Activated B cell treated with CpG ODN at 0.5 μM for 24 hours (primary cell): ENCODE measurements at regions not wholly inside any gene's neighbourhood (a gene's known extent, or its start where the extent isn't known, plus 50 kb on each side); places are given as distances from the start of the nearest gene placed in this dataset.

Experiments used
- ATAC-seq: fragments of 200-7000 bp; cut with Tn5 transposase; one replicate; pipeline ENCODE4 v1.10.0; 2021; ENCODE audit warnings: low read depth, mild to moderate bottlenecking, moderate library complexity
- CTCF ChIA-PET: fragments of 350-600 bp; sonication (Branson Sonifier 250); formaldehyde crosslinking; loops from one replicate; lab custom pipeline; 2021; ENCODE audit warnings: antibody characterized with exemption; lab: Charles Lee
- POLR2A ChIA-PET: fragments of 350-600 bp; sonication (Branson Sonifier 250); formaldehyde crosslinking; loops from one replicate; lab custom pipeline; 2021; ENCODE audit warnings: antibody characterized with exemption; lab: Charles Lee
- DNase-seq: peaks from one replicate; pipeline ENCODE4 v3.0.0; 2022
- H3K27ac Mint-ChIP-seq: one replicate; pipeline ENCODE4 v1.8.0; 2020; ENCODE audit warnings: mixed read lengths
- H3K27me3 Mint-ChIP-seq: one replicate; pipeline ENCODE4 v1.8.0; 2021; ENCODE audit warnings: mixed read lengths
- H3K36me3 Mint-ChIP-seq: one replicate; pipeline ENCODE4 v1.8.0; 2021; ENCODE audit warnings: low read depth, mixed read lengths
- H3K4me1 Mint-ChIP-seq: one replicate; pipeline ENCODE4 v1.8.0; 2021; ENCODE audit warnings: mixed read lengths
- H3K4me3 Mint-ChIP-seq: one replicate; pipeline ENCODE4 v1.8.0; 2020; ENCODE audit warnings: mild to moderate bottlenecking, mixed read lengths
- H3K9me3 Mint-ChIP-seq: one replicate; pipeline ENCODE4 v1.8.0; 2020; ENCODE audit warnings: mixed read lengths
- intact Hi-C: fragments of 100-400 bp; cut with micrococcal nuclease; formaldehyde crosslinking; loops from one replicate; pipeline ENCODE4 v1.15.1; 2024
- TF ChIP-seq, protein P1 (sequence below): fragments of 200-600 bp; IDR thresholded peaks from one replicate; pipeline ENCODE4 v1.8.0; 2022; ENCODE audit warnings: antibody characterized with exemption, mild to moderate bottlenecking

DNA sequence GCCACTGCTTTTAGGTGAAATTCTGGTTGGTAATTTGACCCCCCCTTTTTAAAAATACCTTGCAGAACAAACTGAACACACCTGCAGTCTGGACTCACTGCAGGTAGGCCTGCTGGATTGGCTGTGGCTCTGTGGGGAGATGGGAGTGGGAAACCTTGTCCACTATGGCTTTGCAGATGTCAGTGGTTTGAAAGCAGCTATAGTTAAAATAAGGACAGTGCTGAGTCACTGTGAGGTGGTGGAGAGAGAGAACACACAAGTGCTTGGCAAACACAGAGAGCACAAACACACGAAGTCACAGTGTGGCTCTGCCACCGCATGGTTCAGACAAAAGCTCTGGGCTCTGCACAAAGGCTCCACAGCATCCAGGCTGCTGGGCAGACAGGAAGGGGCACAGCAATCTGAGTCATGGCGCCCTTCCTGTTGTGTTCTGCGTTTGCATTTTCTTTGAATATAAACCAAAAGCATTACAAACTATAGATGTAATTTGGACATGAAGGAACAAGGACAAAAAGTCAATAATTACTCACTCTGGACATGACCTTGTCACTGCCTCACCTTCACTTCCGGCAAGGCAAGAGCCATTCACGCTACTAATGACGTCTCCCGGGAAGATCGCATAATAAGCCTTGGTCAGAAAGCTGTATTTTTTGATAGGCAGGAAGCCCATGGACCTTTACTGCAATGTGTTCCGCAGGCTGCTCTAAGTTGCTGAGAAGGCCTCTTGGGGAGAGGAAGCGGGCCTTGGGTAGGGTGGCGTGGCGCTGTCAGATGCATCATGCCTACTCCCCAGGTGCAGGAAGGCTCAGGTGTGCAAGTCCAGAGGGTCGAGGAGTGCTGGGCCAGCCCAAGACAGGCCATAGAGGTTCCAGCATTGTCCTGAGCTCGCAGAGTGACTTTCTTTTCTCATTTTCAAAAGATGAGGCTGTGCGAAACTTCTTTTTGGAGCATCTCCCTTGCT, 60.1 kb upstream of the MED9 start:
- ChIA-PET POLR2A (no interaction called here), CTCF (interaction anchor here (1.1 kb wide), 1 partner anchor 80 kb away, joined by 3 read pairs; no protein-coding TSS in a partner anchor)
- Mint-ChIP-seq H3K36me3 (no peaks in the 10 kb centered on the region), H3K4me1 (peaks cover 10% of the 10 kb centered on the region), H3K9me3 (no peaks in the 10 kb centered on the region), H3K27me3 (peaks cover 12% of the 10 kb centered on the region), H3K4me3 (no peak overlapping the region), H3K27ac (no peak overlapping the region)
- no peak for DNase-seq
- TF ChIP-seq, protein P1, sequence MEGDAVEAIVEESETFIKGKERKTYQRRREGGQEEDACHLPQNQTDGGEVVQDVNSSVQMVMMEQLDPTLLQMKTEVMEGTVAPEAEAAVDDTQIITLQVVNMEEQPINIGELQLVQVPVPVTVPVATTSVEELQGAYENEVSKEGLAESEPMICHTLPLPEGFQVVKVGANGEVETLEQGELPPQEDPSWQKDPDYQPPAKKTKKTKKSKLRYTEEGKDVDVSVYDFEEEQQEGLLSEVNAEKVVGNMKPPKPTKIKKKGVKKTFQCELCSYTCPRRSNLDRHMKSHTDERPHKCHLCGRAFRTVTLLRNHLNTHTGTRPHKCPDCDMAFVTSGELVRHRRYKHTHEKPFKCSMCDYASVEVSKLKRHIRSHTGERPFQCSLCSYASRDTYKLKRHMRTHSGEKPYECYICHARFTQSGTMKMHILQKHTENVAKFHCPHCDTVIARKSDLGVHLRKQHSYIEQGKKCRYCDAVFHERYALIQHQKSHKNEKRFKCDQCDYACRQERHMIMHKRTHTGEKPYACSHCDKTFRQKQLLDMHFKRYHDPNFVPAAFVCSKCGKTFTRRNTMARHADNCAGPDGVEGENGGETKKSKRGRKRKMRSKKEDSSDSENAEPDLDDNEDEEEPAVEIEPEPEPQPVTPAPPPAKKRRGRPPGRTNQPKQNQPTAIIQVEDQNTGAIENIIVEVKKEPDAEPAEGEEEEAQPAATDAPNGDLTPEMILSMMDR, result no peak
- ATAC-seq, result no peak
- intact Hi-C loops, result no loop called here

DNA sequence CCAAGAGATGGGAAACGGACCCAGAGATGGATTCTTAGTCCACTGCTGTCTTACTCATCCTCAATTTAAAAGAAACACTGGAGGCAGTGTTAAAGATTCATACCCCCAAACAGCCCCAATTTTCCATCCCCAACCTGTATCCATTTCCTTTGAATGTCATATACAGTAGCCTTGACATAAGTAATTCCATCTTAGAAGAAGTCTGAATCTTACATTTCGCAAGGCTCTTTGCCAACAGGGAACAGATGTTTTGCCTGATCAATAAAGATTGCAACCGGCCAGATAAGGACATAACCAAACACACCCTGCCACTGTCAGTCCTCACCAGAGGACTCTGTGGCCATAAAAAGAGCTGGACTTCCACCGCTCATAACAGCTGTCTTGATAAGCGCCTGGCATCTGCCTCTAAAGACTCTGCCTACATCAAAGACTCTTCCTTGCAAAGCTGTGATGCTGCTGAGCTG, 59.0 kb upstream of the MED9 start:
- peaks cover 10% of the 10 kb centered on the region for H3K4me1 Mint-ChIP-seq
- no peaks in the 10 kb centered on the region for H3K36me3 Mint-ChIP-seq
- H3K9me3 Mint-ChIP-seq, result no peaks in the 10 kb centered on the region
- intact Hi-C loops, result no loop called here
- TF ChIP-seq, protein P1, result no peak
- ChIA-PET POLR2A (no interaction called here), CTCF (no interaction called here)
- H3K27ac Mint-ChIP-seq, result no peak overlapping the region
- H3K27me3 Mint-ChIP-seq, result peaks cover 12% of the 10 kb centered on the region
- ATAC-seq, result no peak
- no peak overlapping the region for H3K4me3 Mint-ChIP-seq
- no peak for DNase-seq

DNA sequence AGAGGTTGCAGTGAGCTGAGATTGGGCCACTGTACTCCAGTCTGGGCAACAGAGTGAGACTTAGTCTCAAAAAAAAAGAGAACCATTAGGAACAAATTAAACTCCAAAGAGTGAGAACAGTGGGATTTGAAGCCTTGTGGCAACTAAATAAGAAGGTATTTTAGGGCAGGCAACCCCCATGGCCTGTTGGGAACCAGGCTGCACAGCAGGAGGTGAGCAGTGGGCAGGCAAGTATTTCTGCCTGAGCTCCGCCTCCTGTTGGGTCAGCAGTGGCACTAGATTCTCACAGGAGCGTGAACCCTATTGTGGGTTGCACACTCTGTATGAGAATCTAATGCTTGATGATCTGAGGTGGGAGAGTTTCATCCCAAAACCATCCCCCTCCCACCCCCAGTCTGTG, 57.6 kb upstream of the MED9 start:
- H3K4me1 Mint-ChIP-seq, result peaks cover 6% of the 10 kb centered on the region
- POLR2A ChIA-PET, result no interaction called here
- intact Hi-C loops, result no loop called here
- H3K27ac Mint-ChIP-seq, result no peak overlapping the region
- H3K27me3 Mint-ChIP-seq, result peaks cover 6% of the 10 kb centered on the region
- no peaks in the 10 kb centered on the region for H3K36me3 Mint-ChIP-seq
- ATAC-seq (no peak), DNase-seq (no peak)
- no peak overlapping the region for H3K4me3 Mint-ChIP-seq
- TF ChIP-seq, protein P1, result no peak
- CTCF ChIA-PET, result no interaction called here
- no peaks in the 10 kb centered on the region for H3K9me3 Mint-ChIP-seq

DNA sequence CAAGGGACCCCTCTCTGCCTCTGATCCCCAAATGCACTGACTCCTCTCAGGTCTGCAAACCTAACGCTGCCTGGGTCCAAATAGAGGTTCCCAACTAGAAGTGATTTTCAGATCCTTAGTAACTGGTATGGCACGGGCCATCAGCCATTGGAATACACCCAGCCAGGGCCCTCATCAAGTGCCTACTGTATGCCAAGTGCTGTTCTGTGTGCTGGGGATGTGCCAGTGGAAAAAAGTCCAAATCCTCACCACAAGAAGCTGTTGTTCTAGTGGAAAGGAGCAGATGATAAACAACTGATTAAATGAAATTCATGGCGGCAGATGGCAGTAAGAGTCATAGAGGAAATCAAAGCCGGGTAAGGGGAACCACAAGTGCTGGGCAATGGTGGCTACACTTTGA, 57.2 kb upstream of the MED9 start:
- intact Hi-C loops, result no loop called here
- ATAC-seq (no peak), DNase-seq (no peak)
- TF ChIP-seq, protein P1, result no peak
- peaks cover under 1% of the 10 kb centered on the region for H3K9me3 Mint-ChIP-seq
- ChIA-PET POLR2A (no interaction called here), CTCF (no interaction called here)
- no peaks in the 10 kb centered on the region for H3K36me3 Mint-ChIP-seq
- H3K27ac Mint-ChIP-seq, result no peak overlapping the region
- H3K4me3 Mint-ChIP-seq, result no peak overlapping the region
- H3K27me3 Mint-ChIP-seq, result peaks cover 3% of the 10 kb centered on the region
- peaks cover 6% of the 10 kb centered on the region for H3K4me1 Mint-ChIP-seq

DNA sequence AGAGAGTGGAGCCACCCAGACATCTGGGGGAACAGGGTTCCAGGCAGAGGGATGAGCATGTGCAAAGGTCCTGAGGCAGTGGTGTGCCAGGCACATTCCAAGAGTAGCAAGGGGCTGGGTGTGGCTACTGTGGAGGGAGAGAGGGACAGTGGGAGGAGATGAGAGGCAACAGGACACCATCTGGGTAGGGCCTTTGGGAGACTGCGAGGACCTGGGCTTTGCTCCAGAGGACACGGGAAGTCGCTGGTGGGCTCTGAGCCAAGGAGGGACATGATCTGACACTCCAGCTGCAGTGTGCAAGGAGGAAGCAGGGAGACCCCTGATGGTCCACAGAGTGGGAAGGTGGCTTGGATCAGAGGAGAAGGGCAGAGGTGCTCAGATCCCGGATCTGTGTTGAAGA, 56.7 kb upstream of the MED9 start:
- no peak for DNase-seq
- intact Hi-C loops, result no loop called here
- CTCF ChIA-PET, result no interaction called here
- Mint-ChIP-seq H3K9me3 (peaks cover 2% of the 10 kb centered on the region), H3K36me3 (no peaks in the 10 kb centered on the region), H3K4me1 (peaks cover 6% of the 10 kb centered on the region), H3K27me3 (peaks cover 3% of the 10 kb centered on the region), H3K27ac (no peak overlapping the region), H3K4me3 (no peak overlapping the region)
- POLR2A ChIA-PET, result no interaction called here
- TF ChIP-seq, protein P1, result no peak
- ATAC-seq, result no peak
